IMR-90 (cell line): ENCODE measurements at regions not wholly inside any gene's neighbourhood (a gene's known extent, or its start where the extent isn't known, plus 50 kb on each side); places are given as distances from the start of the nearest gene placed in this dataset.

Source experiments
- ATAC-seq: fragments of 200-7000 bp; cut with Tn5 transposase; 2 replicates; pipeline ENCODE4 v1.9.1; 2020; ENCODE audit warnings: low read depth, mild to moderate bottlenecking, moderate library complexity
- BruUV-seq: library from RNA; stranded (reverse); fragments of 400-500 nt; replicated peaks from 2 replicates; lab custom pipeline; 2021; lab: Mats Ljungman, UMichigan
- CTCF ChIA-PET: fragments of 300-600 bp; formaldehyde crosslinking; extraction: SDS; loops from one replicate; lab custom pipeline; 2021; ENCODE audit warnings: antibody characterized with exemption; lab: Yijun Ruan, JAX
- POLR2A ChIA-PET: fragments of 300-600 bp; sonication (Branson Sonifier 250); formaldehyde crosslinking; loops from one replicate; lab custom pipeline; 2022; ENCODE audit warnings: antibody characterized with exemption; ENCODE audit not compliant: unreplicated experiment; lab: Charles Lee
- DNase-seq: peaks from one replicate; pipeline ENCODE4 v3.0.0; 2013
- H2AFZ ChIP-seq: replicated peaks from 2 replicates; pipeline ENCODE3; 2013; ENCODE audit warnings: low read length, mild to moderate bottlenecking; ENCODE audit not compliant: poor library complexity
- H2AK5ac ChIP-seq: 2 replicates; pipeline ENCODE4 v1.6.1; 2013; ENCODE audit warnings: low read depth, low read length, inconsistent platforms
- H2AK9ac ChIP-seq: replicated peaks from 2 replicates; pipeline ENCODE3; 2013; ENCODE audit warnings: mild to moderate bottlenecking, low read depth, low read length, moderate library complexity; ENCODE audit not compliant: poor library complexity
- H2BK120ac ChIP-seq: 2 replicates; pipeline ENCODE4 v1.6.1; 2013; ENCODE audit warnings: low read depth, low read length, inconsistent platforms
- H2BK15ac ChIP-seq: 3 replicates; pipeline ENCODE4 v1.6.1; 2013; ENCODE audit warnings: low read depth, low read length, inconsistent platforms
- H2BK20ac ChIP-seq: 2 replicates; pipeline ENCODE4 v1.6.1; 2013; ENCODE audit warnings: low read depth, mild to moderate bottlenecking, inconsistent platforms, low read length, moderate library complexity
- H2BK5ac ChIP-seq: 2 replicates; pipeline ENCODE4 v1.6.1; 2013; ENCODE audit warnings: mild to moderate bottlenecking, low read depth, low read length, inconsistent platforms; ENCODE audit not compliant: poor library complexity, severe bottlenecking
- H3K14ac ChIP-seq: replicated peaks from 2 replicates; pipeline ENCODE4 v1.6.1; 2013; ENCODE audit warnings: low read depth, low read length, inconsistent platforms
- H3K18ac ChIP-seq: 2 replicates; pipeline ENCODE4 v1.6.1; 2013; ENCODE audit warnings: low read depth, low read length, control low read depth
- H3K23ac ChIP-seq: 2 replicates; pipeline ENCODE4 v1.6.1; 2013; ENCODE audit warnings: low read depth, low read length, inconsistent platforms
- H3K27ac ChIP-seq: 2 replicates; pipeline ENCODE4 v1.5.1; 2013; ENCODE audit warnings: mild to moderate bottlenecking, control low read depth, low read length; ENCODE audit not compliant: insufficient read depth
- H3K27me3 ChIP-seq: 2 replicates; pipeline ENCODE4 v1.6.1; 2013; ENCODE audit warnings: low read length; ENCODE audit not compliant: control insufficient read depth, insufficient read depth
- H3K36me3 ChIP-seq: 2 replicates; pipeline ENCODE4 v1.6.1; 2013; ENCODE audit warnings: low read length, mixed read lengths; ENCODE audit not compliant: control insufficient read depth, insufficient read depth
- H3K4ac ChIP-seq: 2 replicates; pipeline ENCODE4 v1.6.1; 2013; ENCODE audit warnings: low read depth, low read length, inconsistent platforms
- H3K4me1 ChIP-seq: 2 replicates; pipeline ENCODE4 v1.6.1; 2013; ENCODE audit warnings: low read length, mixed read lengths; ENCODE audit not compliant: control insufficient read depth, insufficient read depth
- H3K4me2 ChIP-seq: 2 replicates; pipeline ENCODE4 v1.6.1; 2013; ENCODE audit warnings: low read depth, mild to moderate bottlenecking, control low read depth, low read length, moderate library complexity
- H3K4me3 ChIP-seq: 2 replicates; pipeline ENCODE4 v1.5.1; 2013; ENCODE audit warnings: low read depth, mild to moderate bottlenecking, control low read depth, low read length, moderate library complexity; ENCODE audit not compliant: insufficient read depth
- H3K56ac ChIP-seq: 2 replicates; pipeline ENCODE4 v1.6.1; 2013; ENCODE audit warnings: low read length, inconsistent platforms; ENCODE audit not compliant: insufficient read depth; ENCODE audit errors: extremely low read depth
- H3K79me1 ChIP-seq, 2 experiments: 2 replicates each; pipeline ENCODE4 v1.6.1; 2013; ENCODE audit warnings: low read length in 2 of 2, inconsistent platforms in 1 of 2, low read depth in 1 of 2
- H3K9ac ChIP-seq: 2 replicates; pipeline ENCODE4 v1.6.1; 2013; ENCODE audit warnings: low read depth, low read length, control low read depth
- H3K9me1 ChIP-seq: 2 replicates; pipeline ENCODE4 v1.6.1; 2013; ENCODE audit warnings: low read length, inconsistent platforms; ENCODE audit not compliant: insufficient read depth
- H3K9me3 ChIP-seq: 2 replicates; pipeline ENCODE4 v1.6.1; 2013; ENCODE audit warnings: low read length; ENCODE audit not compliant: control insufficient read depth, insufficient read depth
- H4K20me1 ChIP-seq: 2 replicates; pipeline ENCODE4 v1.6.1; 2013; ENCODE audit warnings: low read length, inconsistent platforms; ENCODE audit not compliant: insufficient read depth
- H4K5ac ChIP-seq: 2 replicates; pipeline ENCODE4 v1.6.1; 2013; ENCODE audit warnings: mild to moderate bottlenecking, low read depth, low read length, control low read depth
- H4K8ac ChIP-seq, 2 experiments: 2 replicates each; pipeline ENCODE4 v1.6.1; 2013; ENCODE audit warnings: low read depth in 2 of 2, low read length in 2 of 2, control low read depth in 1 of 2, inconsistent platforms in 1 of 2
- H4K91ac ChIP-seq: 2 replicates; pipeline ENCODE4 v1.6.1; 2013; ENCODE audit warnings: low read depth, low read length, inconsistent platforms; ENCODE audit not compliant: insufficient read depth
- FOS ChIP-seq: fragments of 150-350 bp; IDR thresholded peaks from 2 replicates; pipeline ENCODE4 v1.6.1; 2016; ENCODE audit warnings: low read depth, low read length
- MAZ ChIP-seq: IDR thresholded peaks from 2 replicates; pipeline ENCODE4 v1.6.1; 2012; ENCODE audit warnings: low read depth, mild to moderate bottlenecking, low read length, improper control_type of control experiment, moderate library complexity, borderline replicate concordance
- NFE2L2 ChIP-seq: fragments of 150-350 bp; IDR thresholded peaks from 2 replicates; pipeline ENCODE4 v1.6.1; 2016; ENCODE audit warnings: low read depth, mild to moderate bottlenecking, low read length
- RAD21 ChIP-seq: IDR thresholded peaks from 2 replicates; pipeline ENCODE4 v1.6.1; 2012; ENCODE audit warnings: low read length, improper control_type of control experiment
- RCOR1 ChIP-seq: IDR thresholded peaks from 2 replicates; pipeline ENCODE4 v1.6.1; 2012; ENCODE audit warnings: mild to moderate bottlenecking, low read length, improper control_type of control experiment; ENCODE audit not compliant: insufficient replicate concordance
- RFX5 ChIP-seq: IDR thresholded peaks from 2 replicates; pipeline ENCODE4 v1.8.0; 2012; ENCODE audit warnings: low read depth, mild to moderate bottlenecking, low read length, moderate library complexity
- USF2 ChIP-seq: fragments of 150-350 bp; IDR thresholded peaks from 2 replicates; pipeline ENCODE4 v1.6.1; 2017; ENCODE audit warnings: mild to moderate bottlenecking, antibody characterized with exemption, low read length, low read depth
- WGBS, 2 experiments: methylation state at CpG; one replicate each; pipeline versions ENCODE4 v1.1.5 to v1.1.7; 2013; ENCODE audit warnings: missing lambda C conversion rate in 2 of 2; ENCODE audit not compliant: insufficient read length in 1 of 2; ENCODE audit errors: extremely low coverage in 2 of 2; 5-methylcytosine and 5-hydroxymethylcytosine counted together
- dilution Hi-C: fragments of 300-500 bp; cut with HindIII; formaldehyde crosslinking; loops from one replicate; pipeline ENCODE4 v1.14.3; 2018; ENCODE audit warnings: low sequenced_read_pairs; ENCODE audit not compliant: unreplicated experiment
- in situ Hi-C: fragments of 300-500 bp; cut with MboI; formaldehyde crosslinking; loops from 3 replicates; pipeline ENCODE4 v1.14.3; 2019; ENCODE audit warnings: low sequenced_read_pairs, inconsistent platforms, mixed read lengths
- intact Hi-C: fragments of 100-400 bp; cut with micrococcal nuclease; formaldehyde crosslinking; loops from 2 replicates; pipeline ENCODE4 v1.10.0; 2022

- BruUV-seq, result no TSS peak
- dilution Hi-C loops, result no loop called here
- H3K79me1 ChIP-seq, result no peaks in the 10 kb centered on the region
- H3K27ac ChIP-seq, result no peak overlapping the region
- no peak overlapping the region for H3K14ac ChIP-seq
- H4K91ac ChIP-seq, result no peak overlapping the region
- H2BK5ac ChIP-seq, result no peak overlapping the region
- H3K4ac ChIP-seq, result no peak overlapping the region
- no peaks in the 10 kb centered on the region for H3K27me3 ChIP-seq
- no peak overlapping the region for H2BK120ac ChIP-seq
- H4K8ac ChIP-seq, result no peak overlapping the region
- H3K4me3 ChIP-seq, result no peak overlapping the region
- no peak overlapping the region for H3K56ac ChIP-seq
- H3K9me1 ChIP-seq, result no peaks in the 10 kb centered on the region
- CTCF ChIA-PET, result interaction anchor here (0.6 kb wide), 1 partner anchor 273 kb away, joined by 3 read pairs; no protein-coding TSS in a partner anchor
- H3K18ac ChIP-seq, result no peak overlapping the region
- no peak overlapping the region for H2BK20ac ChIP-seq
- POLR2A ChIA-PET, result no interaction called here
- H3K4me1 ChIP-seq, result no peaks in the 10 kb centered on the region
- TF ChIP-seq RAD21, result no peak
- no peak for TF ChIP-seq USF2
- no peak for TF ChIP-seq FOS
- no peak for TF ChIP-seq NFE2L2
- TF ChIP-seq RCOR1, result no peak
- TF ChIP-seq RFX5, result no peak
- no peak for TF ChIP-seq MAZ
- intact Hi-C loops, result no loop called here
- H2BK15ac ChIP-seq, result no peak overlapping the region
- no peak overlapping the region for H2AK5ac ChIP-seq
- H3K36me3 ChIP-seq, result no peaks in the 10 kb centered on the region
- H2AK9ac ChIP-seq, result no peak overlapping the region
- no peak for DNase-seq
- no peak overlapping the region for H2AFZ ChIP-seq
- ATAC-seq, result no peak
- no peak overlapping the region for H3K4me2 ChIP-seq
- H4K5ac ChIP-seq, result no peak overlapping the region
- H3K9ac ChIP-seq, result no peak overlapping the region
- no peaks in the 10 kb centered on the region for H3K9me3 ChIP-seq
- in situ Hi-C loops, result no loop called here
- H4K20me1 ChIP-seq, result no peaks in the 10 kb centered on the region
- no CpG with 5 or more reads among the region's 6 CpGs for WGBS, 2 experiments
- no peak overlapping the region for H3K23ac ChIP-seq
Observed at GRCh38 chr15:59924096-59924495, 80.0 kb upstream of the FOXB1 start.
